ENCODE measurements at regions not wholly inside any gene's neighbourhood (a gene's known extent, or its start where the extent isn't known, plus 50 kb on each side); places are given as distances from the start of the nearest gene placed in this dataset.

DNA sequence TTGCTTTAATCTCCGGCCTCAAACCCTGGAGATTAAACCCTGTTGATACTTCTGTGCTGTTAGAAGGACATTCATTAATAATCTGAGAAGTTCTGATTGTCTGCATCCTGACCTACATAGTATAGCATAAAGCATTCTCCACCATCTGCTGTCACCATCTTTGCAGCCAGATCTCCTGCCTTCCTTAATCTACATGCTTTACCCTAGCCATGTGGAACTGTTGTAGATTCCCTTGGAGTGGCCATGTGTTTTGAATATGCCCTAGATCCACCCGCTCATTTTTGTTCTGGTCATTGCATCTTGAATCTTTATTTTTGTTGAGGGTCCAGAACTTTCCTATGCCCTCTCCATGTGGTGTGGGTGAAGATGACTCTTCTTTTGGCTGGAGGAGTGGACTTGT lies 110.3 kb downstream of the OXSM start (continued):
- TF ChIP-seq, protein P1, sequence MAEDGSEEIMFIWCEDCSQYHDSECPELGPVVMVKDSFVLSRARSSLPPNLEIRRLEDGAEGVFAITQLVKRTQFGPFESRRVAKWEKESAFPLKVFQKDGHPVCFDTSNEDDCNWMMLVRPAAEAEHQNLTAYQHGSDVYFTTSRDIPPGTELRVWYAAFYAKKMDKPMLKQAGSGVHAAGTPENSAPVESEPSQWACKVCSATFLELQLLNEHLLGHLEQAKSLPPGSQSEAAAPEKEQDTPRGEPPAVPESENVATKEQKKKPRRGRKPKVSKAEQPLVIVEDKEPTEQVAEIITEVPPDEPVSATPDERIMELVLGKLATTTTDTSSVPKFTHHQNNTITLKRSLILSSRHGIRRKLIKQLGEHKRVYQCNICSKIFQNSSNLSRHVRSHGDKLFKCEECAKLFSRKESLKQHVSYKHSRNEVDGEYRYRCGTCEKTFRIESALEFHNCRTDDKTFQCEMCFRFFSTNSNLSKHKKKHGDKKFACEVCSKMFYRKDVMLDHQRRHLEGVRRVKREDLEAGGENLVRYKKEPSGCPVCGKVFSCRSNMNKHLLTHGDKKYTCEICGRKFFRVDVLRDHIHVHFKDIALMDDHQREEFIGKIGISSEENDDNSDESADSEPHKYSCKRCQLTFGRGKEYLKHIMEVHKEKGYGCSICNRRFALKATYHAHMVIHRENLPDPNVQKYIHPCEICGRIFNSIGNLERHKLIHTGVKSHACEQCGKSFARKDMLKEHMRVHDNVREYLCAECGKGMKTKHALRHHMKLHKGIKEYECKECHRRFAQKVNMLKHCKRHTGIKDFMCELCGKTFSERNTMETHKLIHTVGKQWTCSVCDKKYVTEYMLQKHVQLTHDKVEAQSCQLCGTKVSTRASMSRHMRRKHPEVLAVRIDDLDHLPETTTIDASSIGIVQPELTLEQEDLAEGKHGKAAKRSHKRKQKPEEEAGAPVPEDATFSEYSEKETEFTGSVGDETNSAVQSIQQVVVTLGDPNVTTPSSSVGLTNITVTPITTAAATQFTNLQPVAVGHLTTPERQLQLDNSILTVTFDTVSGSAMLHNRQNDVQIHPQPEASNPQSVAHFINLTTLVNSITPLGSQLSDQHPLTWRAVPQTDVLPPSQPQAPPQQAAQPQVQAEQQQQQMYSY (CRISPR knock-in tag; IDR thresholded peaks at IDR 0.05): no peak

DNA sequence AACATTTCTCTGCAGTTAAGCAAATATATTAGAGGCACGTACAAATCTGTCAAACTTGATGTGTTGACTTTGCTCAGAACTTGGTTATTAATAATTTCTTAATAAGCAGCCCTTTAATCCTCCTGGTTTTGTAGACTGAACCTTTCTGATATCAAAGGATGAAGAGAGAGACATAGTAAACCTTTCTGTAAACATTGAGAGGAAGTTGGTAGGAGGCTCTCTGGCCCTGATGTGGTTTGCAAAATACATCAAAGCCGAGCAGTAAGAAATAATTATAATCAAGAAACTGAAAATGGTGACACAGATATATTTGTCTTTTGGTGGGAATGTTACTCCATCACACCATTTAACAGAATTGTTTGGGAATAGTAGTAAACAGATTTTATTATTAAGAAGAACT lies 111.9 kb downstream of the OXSM start:
- H3K36me3 ChIP-seq (ENCODE audit: control insufficient read depth in 2 of 2, insufficient read depth in 2 of 2, low read length in 1 of 2): no peaks in the 10 kb centered on the region
- no peak overlapping the region for H3K4me2 ChIP-seq (ENCODE audit: control insufficient read depth, insufficient read depth)
- no peaks in the 10 kb centered on the region for H4K20me1 ChIP-seq (ENCODE audit: control insufficient read depth, insufficient read depth)
- no peak overlapping the region for H3K27ac ChIP-seq (ENCODE audit: control insufficient read depth, insufficient read depth)
- no TSS peak for BruUV-seq (replicated peaks)
- CTCF ChIA-PET: interaction anchor here (0.8 to 1.2 kb wide), 4 partner anchors 45 to 254 kb away, joined by 3 to 5 read pairs (median 4); no protein-coding TSS in a partner anchor
- no peaks in the 10 kb centered on the region for H3K79me2 ChIP-seq (ENCODE audit: control insufficient read depth, insufficient read depth, low read length)
- SMC1A ChIA-PET (ENCODE audit: uncharacterized antibody, unreplicated experiment): interaction anchor here (0.7 to 1.4 kb wide), 2 partner anchors 40 to 308 kb away, joined by 3 read pairs; no protein-coding TSS in a partner anchor
- intact Hi-C loops (cut with micrococcal nuclease; ENCODE audit: unreplicated experiment) (loop anchor here (10.0 kb wide), 1 partner anchor 813 kb away; no protein-coding TSS in a partner anchor), in situ Hi-C loops (cut with MboI) (no loop called here)
- TF ChIP-seq CBFB (IDR thresholded peaks at IDR 0.05; ENCODE audit: low read depth) (no peak), NFYB (IDR thresholded peaks at IDR 0.05; ENCODE audit: insufficient read depth, low read depth, low read length) (no peak), STAT1 (conservative IDR thresholded peaks at IDR 0.05) (no peak)
- TF ChIP-seq, protein P2, sequence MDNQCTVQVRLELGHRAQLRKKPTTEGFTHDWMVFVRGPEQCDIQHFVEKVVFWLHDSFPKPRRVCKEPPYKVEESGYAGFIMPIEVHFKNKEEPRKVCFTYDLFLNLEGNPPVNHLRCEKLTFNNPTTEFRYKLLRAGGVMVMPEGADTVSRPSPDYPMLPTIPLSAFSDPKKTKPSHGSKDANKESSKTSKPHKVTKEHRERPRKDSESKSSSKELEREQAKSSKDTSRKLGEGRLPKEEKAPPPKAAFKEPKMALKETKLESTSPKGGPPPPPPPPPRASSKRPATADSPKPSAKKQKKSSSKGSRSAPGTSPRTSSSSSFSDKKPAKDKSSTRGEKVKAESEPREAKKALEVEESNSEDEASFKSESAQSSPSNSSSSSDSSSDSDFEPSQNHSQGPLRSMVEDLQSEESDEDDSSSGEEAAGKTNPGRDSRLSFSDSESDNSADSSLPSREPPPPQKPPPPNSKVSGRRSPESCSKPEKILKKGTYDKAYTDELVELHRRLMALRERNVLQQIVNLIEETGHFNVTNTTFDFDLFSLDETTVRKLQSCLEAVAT (IDR thresholded peaks at IDR 0.05): no peak
- TF ChIP-seq, protein P3, sequence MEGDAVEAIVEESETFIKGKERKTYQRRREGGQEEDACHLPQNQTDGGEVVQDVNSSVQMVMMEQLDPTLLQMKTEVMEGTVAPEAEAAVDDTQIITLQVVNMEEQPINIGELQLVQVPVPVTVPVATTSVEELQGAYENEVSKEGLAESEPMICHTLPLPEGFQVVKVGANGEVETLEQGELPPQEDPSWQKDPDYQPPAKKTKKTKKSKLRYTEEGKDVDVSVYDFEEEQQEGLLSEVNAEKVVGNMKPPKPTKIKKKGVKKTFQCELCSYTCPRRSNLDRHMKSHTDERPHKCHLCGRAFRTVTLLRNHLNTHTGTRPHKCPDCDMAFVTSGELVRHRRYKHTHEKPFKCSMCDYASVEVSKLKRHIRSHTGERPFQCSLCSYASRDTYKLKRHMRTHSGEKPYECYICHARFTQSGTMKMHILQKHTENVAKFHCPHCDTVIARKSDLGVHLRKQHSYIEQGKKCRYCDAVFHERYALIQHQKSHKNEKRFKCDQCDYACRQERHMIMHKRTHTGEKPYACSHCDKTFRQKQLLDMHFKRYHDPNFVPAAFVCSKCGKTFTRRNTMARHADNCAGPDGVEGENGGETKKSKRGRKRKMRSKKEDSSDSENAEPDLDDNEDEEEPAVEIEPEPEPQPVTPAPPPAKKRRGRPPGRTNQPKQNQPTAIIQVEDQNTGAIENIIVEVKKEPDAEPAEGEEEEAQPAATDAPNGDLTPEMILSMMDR (IDR thresholded peaks at IDR 0.05 in 2 of 3, conservative IDR thresholded peaks at IDR 0.05 in 1 of 3; ENCODE audit: control insufficient read depth in 2 of 3, extremely low read depth in 1 of 3, insufficient read depth in 1 of 3, low read depth in 3 of 3, low read length in 3 of 3): no peak
- no peaks in the 10 kb centered on the region for H3K4me1 ChIP-seq (ENCODE audit: control insufficient read depth, insufficient read depth, low read length)
- H2AFZ ChIP-seq (ENCODE audit: control insufficient read depth, low read depth, low read length): no peak overlapping the region
- RAD21 ChIA-PET (ENCODE audit: unreplicated experiment): no interaction called here
- H3K9me3 ChIP-seq (replicated peaks; ENCODE audit: control insufficient read depth, insufficient read depth, low read length): no peaks in the 10 kb centered on the region
- ATAC-seq (no peak), FAIRE-seq (no peak), DNase-seq (ENCODE audit: low read depth, low spot score) (no peak)
- WGBS (ENCODE audit: insufficient coverage, insufficient replicate concordance, low lambda C conversion rate, missing lambda C conversion rate): 3% methylated on average over 2 of the region's 2 CpGs
- H3K9ac ChIP-seq (ENCODE audit: control insufficient read depth, insufficient read depth, low read length): no peak overlapping the region
- H3K27me3 ChIP-seq (replicated peaks in 1 of 2; ENCODE audit: control insufficient read depth in 2 of 2, insufficient read depth in 2 of 2, low read length in 1 of 2): 0 out of 4 replicates have a peak, but pooled peaks cover 0 to 2% of the 10 kb centered on the region in 2 experiments
- no peak overlapping the region for H3K4me3 ChIP-seq
- POLR2A ChIA-PET: no interaction called here
